ENCODE measurements at regions not wholly inside any gene's neighbourhood (a gene's known extent, or its start where the extent isn't known, plus 50 kb on each side); places are given as distances from the start of the nearest gene placed in this dataset.

DNA sequence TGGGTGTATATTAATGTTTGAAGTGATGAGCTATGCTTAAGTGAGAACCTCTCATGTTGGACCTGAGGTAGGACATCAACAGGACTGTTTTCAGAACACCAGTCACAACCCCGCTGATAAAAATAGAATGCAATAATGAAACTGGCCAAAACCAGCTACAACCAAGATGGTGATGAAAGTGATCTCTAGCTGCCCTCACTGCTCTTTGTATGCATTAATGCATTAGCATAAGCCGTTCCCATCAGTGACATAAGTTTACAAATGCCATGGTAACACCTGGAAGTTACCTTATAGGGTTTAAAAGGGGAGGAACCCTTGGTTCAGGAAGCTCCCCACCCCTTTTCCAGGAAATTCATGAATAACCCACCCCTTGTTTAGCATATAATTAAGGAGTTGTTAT, 672.5 kb upstream of the EEF2KMT start:
- H3K27ac ChIP-seq, result no peak overlapping the region
- H3K4me3 ChIP-seq, result no peak overlapping the region
- H3K4me1 ChIP-seq (ENCODE audit: control insufficient read depth in 1 of 2, low read depth in 2 of 2), result no peaks in the 10 kb centered on the region
- H3K36me3 ChIP-seq, result no peaks in the 10 kb centered on the region
- no peak for DNase-seq (ENCODE audit: low spot score)
- TF ChIP-seq, protein P1, sequence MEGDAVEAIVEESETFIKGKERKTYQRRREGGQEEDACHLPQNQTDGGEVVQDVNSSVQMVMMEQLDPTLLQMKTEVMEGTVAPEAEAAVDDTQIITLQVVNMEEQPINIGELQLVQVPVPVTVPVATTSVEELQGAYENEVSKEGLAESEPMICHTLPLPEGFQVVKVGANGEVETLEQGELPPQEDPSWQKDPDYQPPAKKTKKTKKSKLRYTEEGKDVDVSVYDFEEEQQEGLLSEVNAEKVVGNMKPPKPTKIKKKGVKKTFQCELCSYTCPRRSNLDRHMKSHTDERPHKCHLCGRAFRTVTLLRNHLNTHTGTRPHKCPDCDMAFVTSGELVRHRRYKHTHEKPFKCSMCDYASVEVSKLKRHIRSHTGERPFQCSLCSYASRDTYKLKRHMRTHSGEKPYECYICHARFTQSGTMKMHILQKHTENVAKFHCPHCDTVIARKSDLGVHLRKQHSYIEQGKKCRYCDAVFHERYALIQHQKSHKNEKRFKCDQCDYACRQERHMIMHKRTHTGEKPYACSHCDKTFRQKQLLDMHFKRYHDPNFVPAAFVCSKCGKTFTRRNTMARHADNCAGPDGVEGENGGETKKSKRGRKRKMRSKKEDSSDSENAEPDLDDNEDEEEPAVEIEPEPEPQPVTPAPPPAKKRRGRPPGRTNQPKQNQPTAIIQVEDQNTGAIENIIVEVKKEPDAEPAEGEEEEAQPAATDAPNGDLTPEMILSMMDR (IDR thresholded peaks at IDR 0.05), result no peak
- H3K9me3 ChIP-seq, result no peaks in the 10 kb centered on the region
- H3K27me3 ChIP-seq (replicated peaks; ENCODE audit: insufficient read depth), result no peaks in the 10 kb centered on the region
- ATAC-seq (ENCODE audit: insufficient number of reproducible peaks, low FRiP score, low read depth), result no peak

DNA sequence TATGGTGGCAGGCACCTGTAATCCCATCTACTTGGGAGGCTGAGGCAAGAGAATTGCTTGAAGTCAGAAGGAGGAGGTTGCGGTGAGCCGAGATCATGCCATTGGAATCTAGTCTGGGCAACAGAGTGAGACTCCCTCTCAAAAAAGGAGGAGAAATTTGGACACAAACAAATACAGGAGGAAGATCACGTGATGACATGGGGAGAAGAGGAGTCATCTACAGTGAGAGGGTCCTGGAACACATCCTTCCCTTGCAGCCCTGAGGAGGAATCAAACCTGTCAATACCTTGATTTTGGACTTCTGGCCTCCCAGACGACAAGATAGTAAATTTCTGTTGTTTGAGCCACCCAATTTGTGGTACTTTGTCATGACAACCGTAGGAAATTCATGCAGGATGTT, 671.9 kb upstream of the EEF2KMT start:
- Histone ChIP-seq H3K27me3 (replicated peaks; ENCODE audit: insufficient read depth) (no peaks in the 10 kb centered on the region), H3K36me3 (no peaks in the 10 kb centered on the region), H3K9me3 (no peaks in the 10 kb centered on the region), H3K27ac (no peak overlapping the region), H3K4me1 (ENCODE audit: control insufficient read depth in 1 of 2, low read depth in 2 of 2) (no peaks in the 10 kb centered on the region), H3K4me3 (no peak overlapping the region)
- no peak for DNase-seq (ENCODE audit: low spot score)
- ATAC-seq (ENCODE audit: insufficient number of reproducible peaks, low FRiP score, low read depth), result no peak
- TF ChIP-seq, protein P1 (IDR thresholded peaks at IDR 0.05), result no peak

DNA sequence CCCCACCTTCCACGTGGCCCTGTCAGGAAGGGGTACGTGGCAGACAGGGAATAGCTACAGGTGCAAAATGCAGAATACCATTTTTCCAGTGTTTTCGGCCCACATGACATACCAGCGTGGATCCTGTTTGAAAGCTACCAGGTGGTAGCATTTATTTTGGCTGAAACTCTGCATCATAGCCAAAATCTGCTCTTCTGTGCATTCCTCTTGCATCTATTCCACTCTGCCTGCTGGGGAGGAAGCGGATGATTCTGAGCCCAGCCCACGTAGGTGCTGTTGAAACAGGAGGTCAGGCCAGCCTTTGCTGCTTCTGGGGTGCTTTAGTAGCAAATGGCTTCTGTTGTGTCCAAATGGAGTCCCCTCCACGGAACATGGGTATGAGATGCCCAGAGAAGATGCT, 670.9 kb upstream of the EEF2KMT start:
- ATAC-seq (ENCODE audit: insufficient number of reproducible peaks, low FRiP score, low read depth) (no peak), DNase-seq (ENCODE audit: low spot score) (no peak)
- TF ChIP-seq, protein P1 (IDR thresholded peaks at IDR 0.05), result no peak
- Histone ChIP-seq H3K27ac (no peak overlapping the region), H3K4me3 (no peak overlapping the region), H3K36me3 (no peaks in the 10 kb centered on the region), H3K9me3 (no peaks in the 10 kb centered on the region), H3K27me3 (replicated peaks; ENCODE audit: insufficient read depth) (no peaks in the 10 kb centered on the region), H3K4me1 (ENCODE audit: control insufficient read depth in 1 of 2, low read depth in 2 of 2) (no peaks in the 10 kb centered on the region)

DNA sequence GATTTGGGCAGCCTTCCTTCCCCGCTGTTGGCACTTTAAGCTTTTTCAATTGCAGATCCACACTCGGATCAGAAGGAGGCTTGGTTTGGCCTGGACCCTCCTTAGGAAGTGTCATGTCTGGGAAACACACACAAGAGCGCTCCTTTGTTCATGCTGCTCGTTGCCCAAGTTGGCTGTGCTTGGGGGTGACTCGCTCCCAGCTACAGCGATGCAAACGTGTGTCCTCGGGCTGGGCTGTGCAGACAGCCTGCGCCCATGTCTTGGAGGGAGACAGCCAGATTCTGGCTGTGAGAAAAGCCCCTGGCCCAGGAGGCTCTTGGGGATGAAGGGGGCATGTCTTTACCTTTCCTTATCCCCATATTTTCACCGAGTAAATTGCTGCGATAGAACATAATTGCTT, 665.6 kb upstream of the EEF2KMT start:
- no peaks in the 10 kb centered on the region for H3K9me3 ChIP-seq
- DNase-seq (ENCODE audit: low spot score), result no peak
- H3K36me3 ChIP-seq, result no peaks in the 10 kb centered on the region
- TF ChIP-seq, protein P1 (IDR thresholded peaks at IDR 0.05), result no peak
- H3K27ac ChIP-seq, result no peak overlapping the region
- no peak for ATAC-seq (ENCODE audit: insufficient number of reproducible peaks, low FRiP score, low read depth)
- no peaks in the 10 kb centered on the region for H3K4me1 ChIP-seq (ENCODE audit: control insufficient read depth in 1 of 2, low read depth in 2 of 2)
- no peaks in the 10 kb centered on the region for H3K27me3 ChIP-seq (replicated peaks; ENCODE audit: insufficient read depth)
- H3K4me3 ChIP-seq, result no peak overlapping the region

DNA sequence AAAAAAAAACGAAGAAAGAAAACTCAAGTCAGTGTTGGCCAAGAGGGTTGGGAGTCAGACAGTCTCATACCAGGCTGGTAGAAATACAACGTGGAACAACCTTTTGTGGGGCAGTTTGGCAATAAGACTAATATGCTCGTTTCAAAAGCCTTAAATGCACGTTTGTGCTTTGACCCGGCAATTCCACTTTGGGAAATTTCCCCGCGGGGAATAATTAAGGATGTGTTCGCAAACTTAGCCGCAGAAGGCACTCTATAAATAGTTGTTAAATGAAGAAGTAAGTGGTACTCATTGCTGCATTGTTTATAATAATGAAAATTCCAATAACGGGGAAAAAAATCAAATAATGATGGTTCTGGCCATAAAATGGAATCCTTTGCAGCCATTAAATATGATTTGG, 664.8 kb upstream of the EEF2KMT start:
- no peak overlapping the region for H3K27ac ChIP-seq
- H3K36me3 ChIP-seq, result no peaks in the 10 kb centered on the region
- H3K4me1 ChIP-seq (ENCODE audit: control insufficient read depth in 1 of 2, low read depth in 2 of 2), result no peaks in the 10 kb centered on the region
- H3K27me3 ChIP-seq (replicated peaks; ENCODE audit: insufficient read depth), result no peaks in the 10 kb centered on the region
- ATAC-seq (ENCODE audit: insufficient number of reproducible peaks, low FRiP score, low read depth) (no peak), DNase-seq (ENCODE audit: low spot score) (no peak)
- H3K9me3 ChIP-seq, result no peaks in the 10 kb centered on the region
- H3K4me3 ChIP-seq, result no peak overlapping the region
- TF ChIP-seq, protein P1 (IDR thresholded peaks at IDR 0.05), result no peak

Measured in thoracic aorta (tissue), 2 donors.